Gastroesophageal sphincter (tissue), 3 donors: ENCODE measurements at regions not wholly inside any gene's neighbourhood (a gene's known extent, or its start where the extent isn't known, plus 50 kb on each side); places are given as distances from the start of the nearest gene placed in this dataset.

Experiments
- CTCF ChIP-seq, 4 experiments: fragments of 200-600 bp in 2 of 4; fragments of 450-650 bp in 2 of 4; sonication (generic) in 1 of 4; IDR thresholded peaks; one replicate each; pipeline ENCODE4 v1.5.1; 2017 to 2019; ENCODE audit warnings: antibody characterized with exemption in 4 of 4, mild to moderate bottlenecking in 2 of 4, moderate library complexity in 2 of 4
- EP300 ChIP-seq: sonication (generic); formaldehyde crosslinking; IDR thresholded peaks from one replicate; pipeline ENCODE4 v1.6.1; 2017; ENCODE audit warnings: antibody characterized with exemption, mild to moderate bottlenecking
- POLR2A ChIP-seq, 2 donors: fragments of 450-650 bp; IDR thresholded peaks; one replicate each; pipeline ENCODE4 v1.6.1; 2017; ENCODE audit warnings: antibody characterized with exemption in 2 of 2, mild to moderate bottlenecking in 2 of 2, moderate library complexity in 1 of 2

- TF ChIP-seq POLR2A (IDR thresholded peaks at IDR 0.05) (no peak), CTCF (IDR thresholded peaks at IDR 0.05) (no peak), EP300 (no peak)
Measured at GRCh38 chr6:68189217-68189815, 445.8 kb upstream of the ADGRB3 start.
